ENCODE measurements at regions not wholly inside any gene's neighbourhood (a gene's known extent, or its start where the extent isn't known, plus 50 kb on each side); places are given as distances from the start of the nearest gene placed in this dataset.

DNA sequence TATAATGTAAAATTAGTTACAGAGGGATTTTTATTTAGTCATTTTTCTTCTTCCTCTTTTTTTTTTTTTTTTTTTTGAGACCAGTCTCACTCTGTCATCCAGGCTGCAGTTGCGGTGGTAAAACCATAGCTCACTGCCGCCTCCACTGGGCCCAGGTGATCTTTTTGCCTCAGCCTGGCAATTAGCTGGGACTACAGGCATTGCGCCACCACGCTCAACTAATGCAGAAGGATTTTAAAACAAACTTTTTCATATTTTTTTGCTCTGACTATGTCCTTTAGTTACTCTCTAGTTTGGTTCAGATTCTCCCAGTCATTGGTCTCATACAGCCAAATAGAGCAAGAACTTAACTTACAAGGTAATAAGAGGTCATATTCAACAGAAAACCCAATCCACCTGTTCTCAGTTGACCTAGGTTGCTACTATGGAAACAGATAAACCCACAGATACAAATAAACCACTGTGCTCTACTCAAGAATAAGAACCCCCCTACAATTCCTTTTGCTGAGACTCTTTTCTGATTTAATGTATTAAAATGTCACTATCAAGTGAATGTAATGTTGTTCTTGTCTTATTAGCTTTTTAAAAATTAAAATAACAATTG lies 50.1 kb upstream of the TTC39B start:
- TF ChIP-seq, protein P1, sequence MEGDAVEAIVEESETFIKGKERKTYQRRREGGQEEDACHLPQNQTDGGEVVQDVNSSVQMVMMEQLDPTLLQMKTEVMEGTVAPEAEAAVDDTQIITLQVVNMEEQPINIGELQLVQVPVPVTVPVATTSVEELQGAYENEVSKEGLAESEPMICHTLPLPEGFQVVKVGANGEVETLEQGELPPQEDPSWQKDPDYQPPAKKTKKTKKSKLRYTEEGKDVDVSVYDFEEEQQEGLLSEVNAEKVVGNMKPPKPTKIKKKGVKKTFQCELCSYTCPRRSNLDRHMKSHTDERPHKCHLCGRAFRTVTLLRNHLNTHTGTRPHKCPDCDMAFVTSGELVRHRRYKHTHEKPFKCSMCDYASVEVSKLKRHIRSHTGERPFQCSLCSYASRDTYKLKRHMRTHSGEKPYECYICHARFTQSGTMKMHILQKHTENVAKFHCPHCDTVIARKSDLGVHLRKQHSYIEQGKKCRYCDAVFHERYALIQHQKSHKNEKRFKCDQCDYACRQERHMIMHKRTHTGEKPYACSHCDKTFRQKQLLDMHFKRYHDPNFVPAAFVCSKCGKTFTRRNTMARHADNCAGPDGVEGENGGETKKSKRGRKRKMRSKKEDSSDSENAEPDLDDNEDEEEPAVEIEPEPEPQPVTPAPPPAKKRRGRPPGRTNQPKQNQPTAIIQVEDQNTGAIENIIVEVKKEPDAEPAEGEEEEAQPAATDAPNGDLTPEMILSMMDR (IDR thresholded peaks at IDR 0.05; ENCODE audit: insufficient read depth, low read length): no peak
- DNase-seq (ENCODE audit: low read depth): no peak
- H3K4me3 ChIP-seq (ENCODE audit: low read depth, low read length): no peak overlapping the region
